ENCODE measurements at regions not wholly inside any gene's neighbourhood (a gene's known extent, or its start where the extent isn't known, plus 50 kb on each side); places are given as distances from the start of the nearest gene placed in this dataset.

GRCh38 chr5:19042106-19042505 lies 945.9 kb downstream of the CDH18 start:
- CTCF ChIA-PET = no interaction called here
- TF ChIP-seq ZNF214 (tag by site-specific recombination; IDR thresholded peaks at IDR 0.05; ENCODE audit: borderline replicate concordance) (no peak), ZNF514 (tag by site-specific recombination; IDR thresholded peaks at IDR 0.05) (no peak), ZNF707 (tag by site-specific recombination; IDR thresholded peaks at IDR 0.05) (no peak)
- TF ChIP-seq, protein P1, sequence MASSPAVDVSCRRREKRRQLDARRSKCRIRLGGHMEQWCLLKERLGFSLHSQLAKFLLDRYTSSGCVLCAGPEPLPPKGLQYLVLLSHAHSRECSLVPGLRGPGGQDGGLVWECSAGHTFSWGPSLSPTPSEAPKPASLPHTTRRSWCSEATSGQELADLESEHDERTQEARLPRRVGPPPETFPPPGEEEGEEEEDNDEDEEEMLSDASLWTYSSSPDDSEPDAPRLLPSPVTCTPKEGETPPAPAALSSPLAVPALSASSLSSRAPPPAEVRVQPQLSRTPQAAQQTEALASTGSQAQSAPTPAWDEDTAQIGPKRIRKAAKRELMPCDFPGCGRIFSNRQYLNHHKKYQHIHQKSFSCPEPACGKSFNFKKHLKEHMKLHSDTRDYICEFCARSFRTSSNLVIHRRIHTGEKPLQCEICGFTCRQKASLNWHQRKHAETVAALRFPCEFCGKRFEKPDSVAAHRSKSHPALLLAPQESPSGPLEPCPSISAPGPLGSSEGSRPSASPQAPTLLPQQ (tag by site-specific recombination; IDR thresholded peaks at IDR 0.05) = no peak
- no peaks in the 10 kb centered on the region for H3K36me3 ChIP-seq (ENCODE audit: control insufficient read depth in 2 of 2, insufficient read depth in 1 of 2, low read length in 2 of 2)
- no peaks in the 10 kb centered on the region for H3K4me1 ChIP-seq (ENCODE audit: control insufficient read depth, insufficient read depth, low read length)
- H3K27ac ChIP-seq (ENCODE audit: extremely low read depth, low read depth, low read length) = no peak overlapping the region
- no peak overlapping the region for H3K4me3 ChIP-seq (ENCODE audit: low read depth, low read length)
- POLR2A ChIA-PET = no interaction called here
- no peaks in the 10 kb centered on the region for H3K9me3 ChIP-seq (ENCODE audit: control insufficient read depth, insufficient read depth, low read depth, low read length)

DNA sequence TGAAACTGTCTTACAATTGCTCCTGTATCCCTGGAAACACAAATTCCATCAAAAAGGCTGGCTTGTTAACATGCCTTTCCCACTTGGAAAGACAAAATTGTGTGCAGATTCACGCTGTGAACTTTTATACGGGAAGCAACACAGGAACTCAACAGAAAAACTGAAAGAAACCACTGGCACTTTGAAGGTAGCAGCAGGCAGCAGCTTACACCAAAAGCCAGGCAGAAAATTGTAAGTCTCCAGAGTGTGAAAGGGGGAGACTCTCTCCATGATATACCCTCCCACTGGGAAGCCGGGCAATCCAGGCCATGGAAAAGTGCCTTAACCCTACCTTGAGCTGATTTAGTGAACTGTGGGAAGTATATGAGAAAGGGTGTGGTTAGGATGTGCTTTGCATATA lies 943.7 kb downstream of the CDH18 start:
- H3K4me1 ChIP-seq (ENCODE audit: control insufficient read depth, insufficient read depth, low read length) = no peaks in the 10 kb centered on the region

GRCh38 chr5:19044931-19045695 lies 942.9 kb downstream of the CDH18 start:
- ChIA-PET POLR2A (no interaction called here), CTCF (no interaction called here)
- no peaks in the 10 kb centered on the region for H3K36me3 ChIP-seq (ENCODE audit: control insufficient read depth in 2 of 2, insufficient read depth in 1 of 2, low read length in 2 of 2)
- no peak for TF ChIP-seq MYNN (tag by site-specific recombination; IDR thresholded peaks at IDR 0.05; ENCODE audit: borderline replicate concordance)
- no peak for TF ChIP-seq KLF16 (tag by site-specific recombination; IDR thresholded peaks at IDR 0.05)
- TF ChIP-seq TRIM28 (IDR thresholded peaks at IDR 0.05; ENCODE audit: borderline replicate concordance, low read length) = no peak
- no peak for TF ChIP-seq ZNF138 (tag by site-specific recombination; IDR thresholded peaks at IDR 0.05; ENCODE audit: borderline replicate concordance)
- no peak for TF ChIP-seq ZNF423 (tag by site-specific recombination; IDR thresholded peaks at IDR 0.05)
- TF ChIP-seq ZNF837 (tag by site-specific recombination; IDR thresholded peaks at IDR 0.05) = no peak
- TF ChIP-seq, protein P2, sequence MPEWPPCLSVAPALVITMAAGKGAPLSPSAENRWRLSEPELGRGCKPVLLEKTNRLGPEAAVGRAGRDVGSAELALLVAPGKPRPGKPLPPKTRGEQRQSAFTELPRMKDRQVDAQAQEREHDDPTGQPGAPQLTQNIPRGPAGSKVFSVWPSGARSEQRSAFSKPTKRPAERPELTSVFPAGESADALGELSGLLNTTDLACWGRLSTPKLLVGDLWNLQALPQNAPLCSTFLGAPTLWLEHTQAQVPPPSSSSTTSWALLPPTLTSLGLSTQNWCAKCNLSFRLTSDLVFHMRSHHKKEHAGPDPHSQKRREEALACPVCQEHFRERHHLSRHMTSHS (tag by site-specific recombination; IDR thresholded peaks at IDR 0.05) = no peak
- TF ChIP-seq TCF7L2 (IDR thresholded peaks at IDR 0.05; ENCODE audit: borderline replicate concordance, low read depth, low read length) = no peak
- no peak overlapping the region for H3K27ac ChIP-seq (ENCODE audit: extremely low read depth, low read depth, low read length)
- no peaks in the 10 kb centered on the region for H3K9me3 ChIP-seq (ENCODE audit: control insufficient read depth, insufficient read depth, low read depth, low read length)
- no peak overlapping the region for H3K4me3 ChIP-seq (ENCODE audit: low read depth, low read length)
- H3K4me1 ChIP-seq (ENCODE audit: control insufficient read depth, insufficient read depth, low read length) = no peaks in the 10 kb centered on the region

More for the DNA sequence above, 943.7 kb downstream of the CDH18 start:
- CTCF ChIA-PET = no interaction called here
- POLR2A ChIA-PET = no interaction called here
- Histone ChIP-seq H3K4me3 (ENCODE audit: low read depth, low read length) (no peak overlapping the region), H3K36me3 (ENCODE audit: control insufficient read depth in 2 of 2, insufficient read depth in 1 of 2, low read length in 2 of 2) (no peaks in the 10 kb centered on the region), H3K9me3 (ENCODE audit: control insufficient read depth, insufficient read depth, low read depth, low read length) (no peaks in the 10 kb centered on the region), H3K27ac (ENCODE audit: extremely low read depth, low read depth, low read length) (no peak overlapping the region)
- TF ChIP-seq ZNF610 (tag by site-specific recombination; IDR thresholded peaks at IDR 0.05; ENCODE audit: borderline replicate concordance) (no peak), FEZF1 (tag by site-specific recombination; IDR thresholded peaks at IDR 0.05) (no peak), ZNF148 (tag by site-specific recombination; IDR thresholded peaks at IDR 0.05; ENCODE audit: borderline replicate concordance) (no peak), ZNF214 (tag by site-specific recombination; IDR thresholded peaks at IDR 0.05; ENCODE audit: borderline replicate concordance) (no peak), KLF16 (tag by site-specific recombination; IDR thresholded peaks at IDR 0.05) (no peak), ZNF112 (tag by site-specific recombination; IDR thresholded peaks at IDR 0.05) (no peak)

Data from HEK293 (cell line).